ENCODE measurements at regions not wholly inside any gene's neighbourhood (a gene's known extent, or its start where the extent isn't known, plus 50 kb on each side); places are given as distances from the start of the nearest gene placed in this dataset.

- no TSS peak for BruUV-seq (replicated peaks)
- Histone ChIP-seq H3K9me2 (ENCODE audit: insufficient read depth, low read length) (no peaks in the 10 kb centered on the region), H3K27ac (ENCODE audit: low read depth, low read length, poor library complexity, severe bottlenecking) (no peak overlapping the region), H3K79me2 (ENCODE audit: insufficient read depth, low read depth, low read length) (no peaks in the 10 kb centered on the region), H2AFZ (ENCODE audit: low read length) (no peak overlapping the region), H3K36me3 (ENCODE audit: insufficient read depth, low read length) (no peaks in the 10 kb centered on the region), H3K4me1 (ENCODE audit: insufficient read depth, low read length, poor library complexity, severe bottlenecking) (no peaks in the 10 kb centered on the region), H3K4me2 (ENCODE audit: low read length) (no peak overlapping the region), H4K20me1 (ENCODE audit: insufficient read depth, low read length) (no peaks in the 10 kb centered on the region), H3K4me3 (ENCODE audit: low read depth, low read length, poor library complexity, severe bottlenecking) (no peak overlapping the region), H3K9me3 (ENCODE audit: low read length) (no peaks in the 10 kb centered on the region)
- TF ChIP-seq, protein P1, sequence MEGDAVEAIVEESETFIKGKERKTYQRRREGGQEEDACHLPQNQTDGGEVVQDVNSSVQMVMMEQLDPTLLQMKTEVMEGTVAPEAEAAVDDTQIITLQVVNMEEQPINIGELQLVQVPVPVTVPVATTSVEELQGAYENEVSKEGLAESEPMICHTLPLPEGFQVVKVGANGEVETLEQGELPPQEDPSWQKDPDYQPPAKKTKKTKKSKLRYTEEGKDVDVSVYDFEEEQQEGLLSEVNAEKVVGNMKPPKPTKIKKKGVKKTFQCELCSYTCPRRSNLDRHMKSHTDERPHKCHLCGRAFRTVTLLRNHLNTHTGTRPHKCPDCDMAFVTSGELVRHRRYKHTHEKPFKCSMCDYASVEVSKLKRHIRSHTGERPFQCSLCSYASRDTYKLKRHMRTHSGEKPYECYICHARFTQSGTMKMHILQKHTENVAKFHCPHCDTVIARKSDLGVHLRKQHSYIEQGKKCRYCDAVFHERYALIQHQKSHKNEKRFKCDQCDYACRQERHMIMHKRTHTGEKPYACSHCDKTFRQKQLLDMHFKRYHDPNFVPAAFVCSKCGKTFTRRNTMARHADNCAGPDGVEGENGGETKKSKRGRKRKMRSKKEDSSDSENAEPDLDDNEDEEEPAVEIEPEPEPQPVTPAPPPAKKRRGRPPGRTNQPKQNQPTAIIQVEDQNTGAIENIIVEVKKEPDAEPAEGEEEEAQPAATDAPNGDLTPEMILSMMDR (conservative IDR thresholded peaks at IDR 0.05; ENCODE audit: low read length), result no peak
- TF ChIP-seq EZH2phosphoT487 (IDR thresholded peaks at IDR 0.05; ENCODE audit: borderline replicate concordance, low read depth, low read length), result no peak
- intact Hi-C loops (cut with micrococcal nuclease; ENCODE audit: unreplicated experiment), result no loop called here
- ChIA-PET CTCF (ENCODE audit: unreplicated experiment) (no interaction called here), POLR2A (interaction anchor here (0.6 to 1.6 kb wide), 4 partner anchors 8 to 587 kb away, joined by 3 to 7 read pairs (median 4); no protein-coding TSS in a partner anchor)
- no peak for DNase-seq (ENCODE audit: low spot score)
Observed at GRCh38 chr5:104363567-104363966, 801.0 kb upstream of the NUDT12 start.

DNA sequence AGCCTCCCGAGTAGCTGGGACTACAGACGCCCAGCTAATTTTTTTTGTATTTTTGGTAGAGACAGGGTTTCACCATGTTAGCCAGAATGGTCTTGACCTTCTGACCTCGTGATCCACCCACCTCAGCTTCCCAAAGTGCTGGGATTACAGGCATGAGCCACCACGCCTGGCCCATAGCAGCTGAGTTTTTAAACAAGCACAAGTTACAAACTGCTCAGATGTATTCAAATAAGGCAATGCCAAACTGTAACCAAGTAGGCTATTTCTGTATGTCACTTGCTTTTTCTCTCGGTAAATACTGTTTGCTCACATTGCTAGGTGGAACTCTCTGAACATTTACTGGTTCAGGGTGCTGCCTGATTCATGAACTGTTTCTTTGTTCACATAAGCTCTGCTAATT, 799.3 kb upstream of the NUDT12 start:
- H3K4me2 ChIP-seq (ENCODE audit: low read length), result no peak overlapping the region
- CTCF ChIA-PET (ENCODE audit: unreplicated experiment), result no interaction called here
- TF ChIP-seq, protein P1 (conservative IDR thresholded peaks at IDR 0.05; ENCODE audit: low read length), result no peak
- no peak for TF ChIP-seq EZH2phosphoT487 (IDR thresholded peaks at IDR 0.05; ENCODE audit: borderline replicate concordance, low read depth, low read length)
- H3K79me2 ChIP-seq (ENCODE audit: insufficient read depth, low read depth, low read length), result no peaks in the 10 kb centered on the region
- POLR2A ChIA-PET, result interaction anchor here (0.7 to 1.6 kb wide), 2 partner anchors 10 to 29 kb away, joined by 4 to 6 read pairs; no protein-coding TSS in a partner anchor
- H3K9me2 ChIP-seq (ENCODE audit: insufficient read depth, low read length), result no peaks in the 10 kb centered on the region
- DNase-seq (ENCODE audit: low spot score), result no peak
- no peak overlapping the region for H2AFZ ChIP-seq (ENCODE audit: low read length)
- BruUV-seq (replicated peaks), result no TSS peak
- H3K9me3 ChIP-seq (ENCODE audit: low read length), result no peaks in the 10 kb centered on the region
- no peaks in the 10 kb centered on the region for H3K4me1 ChIP-seq (ENCODE audit: insufficient read depth, low read length, poor library complexity, severe bottlenecking)
- no peak overlapping the region for H3K27ac ChIP-seq (ENCODE audit: low read depth, low read length, poor library complexity, severe bottlenecking)
- intact Hi-C loops (cut with micrococcal nuclease; ENCODE audit: unreplicated experiment), result no loop called here
- no peaks in the 10 kb centered on the region for H3K36me3 ChIP-seq (ENCODE audit: insufficient read depth, low read length)
- H3K4me3 ChIP-seq (ENCODE audit: low read depth, low read length, poor library complexity, severe bottlenecking), result no peak overlapping the region
- H4K20me1 ChIP-seq (ENCODE audit: insufficient read depth, low read length), result no peaks in the 10 kb centered on the region

DNA sequence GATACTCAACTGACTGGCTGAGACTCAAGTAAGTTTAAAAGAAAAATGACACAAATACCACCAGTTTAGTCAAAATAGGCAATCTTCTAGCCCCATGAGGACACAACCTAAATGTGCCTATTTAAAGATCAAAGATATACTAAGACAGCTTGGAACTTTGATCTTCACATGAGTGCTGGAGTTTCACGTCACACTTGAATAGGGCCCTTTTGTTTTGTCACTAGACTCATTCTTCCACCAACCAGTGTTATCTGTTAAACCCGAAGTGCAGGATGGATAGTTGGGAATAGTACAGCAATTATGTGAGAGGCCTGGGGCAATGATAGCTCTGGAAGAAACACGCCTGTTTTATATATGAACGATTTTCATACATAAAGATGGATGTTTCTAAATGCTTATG, 792.8 kb upstream of the NUDT12 start:
- Histone ChIP-seq H3K79me2 (ENCODE audit: insufficient read depth, low read depth, low read length) (no peaks in the 10 kb centered on the region), H3K27ac (ENCODE audit: low read depth, low read length, poor library complexity, severe bottlenecking) (no peak overlapping the region), H3K4me3 (ENCODE audit: low read depth, low read length, poor library complexity, severe bottlenecking) (no peak overlapping the region), H2AFZ (ENCODE audit: low read length) (no peak overlapping the region), H3K4me2 (ENCODE audit: low read length) (no peak overlapping the region), H4K20me1 (ENCODE audit: insufficient read depth, low read length) (no peaks in the 10 kb centered on the region), H3K9me3 (ENCODE audit: low read length) (no peaks in the 10 kb centered on the region), H3K9me2 (ENCODE audit: insufficient read depth, low read length) (no peaks in the 10 kb centered on the region), H3K4me1 (ENCODE audit: insufficient read depth, low read length, poor library complexity, severe bottlenecking) (no peaks in the 10 kb centered on the region), H3K36me3 (ENCODE audit: insufficient read depth, low read length) (no peaks in the 10 kb centered on the region)
- DNase-seq (ENCODE audit: low spot score), result no peak
- BruUV-seq (replicated peaks), result no TSS peak
- intact Hi-C loops (cut with micrococcal nuclease; ENCODE audit: unreplicated experiment), result no loop called here
- ChIA-PET CTCF (ENCODE audit: unreplicated experiment) (no interaction called here), POLR2A (no interaction called here)
- TF ChIP-seq, protein P1 (conservative IDR thresholded peaks at IDR 0.05; ENCODE audit: low read length), result no peak
- no peak for TF ChIP-seq EZH2phosphoT487 (IDR thresholded peaks at IDR 0.05; ENCODE audit: borderline replicate concordance, low read depth, low read length)
